ENCODE measurements at regions not wholly inside any gene's neighbourhood (a gene's known extent, or its start where the extent isn't known, plus 50 kb on each side); places are given as distances from the start of the nearest gene placed in this dataset.
"Not testable (repeated sequence)": the region's sequence is repeated elsewhere in the genome, so short reads cannot be mapped to it uniquely, and the experiment has no call there.

DNA sequence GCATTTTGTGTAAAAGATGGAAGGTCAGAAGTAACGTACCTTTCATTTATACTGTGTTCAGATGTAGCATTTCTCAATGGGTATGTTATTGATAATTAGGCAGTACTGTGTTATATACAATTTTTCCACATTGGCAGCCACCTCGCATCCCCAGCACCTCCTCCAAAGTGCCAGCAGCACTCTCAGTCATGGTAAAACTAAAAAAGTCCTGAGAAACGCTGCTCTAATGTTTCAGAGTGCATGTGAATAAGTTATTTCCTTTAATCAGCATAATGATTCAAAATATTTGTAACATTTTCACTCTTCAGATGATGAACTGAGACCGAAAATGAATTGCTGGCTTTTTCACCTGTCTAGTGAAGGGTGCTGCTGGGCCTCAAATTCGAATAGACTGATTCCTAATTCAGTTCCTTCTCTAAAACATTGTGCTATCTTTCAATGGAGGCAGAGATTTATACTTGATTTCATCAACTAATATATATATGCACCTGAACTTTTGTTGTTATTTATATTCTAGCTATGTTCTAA lies 79.9 kb upstream of the ANKRD55 start:
- no peak for DNase-seq

DNA sequence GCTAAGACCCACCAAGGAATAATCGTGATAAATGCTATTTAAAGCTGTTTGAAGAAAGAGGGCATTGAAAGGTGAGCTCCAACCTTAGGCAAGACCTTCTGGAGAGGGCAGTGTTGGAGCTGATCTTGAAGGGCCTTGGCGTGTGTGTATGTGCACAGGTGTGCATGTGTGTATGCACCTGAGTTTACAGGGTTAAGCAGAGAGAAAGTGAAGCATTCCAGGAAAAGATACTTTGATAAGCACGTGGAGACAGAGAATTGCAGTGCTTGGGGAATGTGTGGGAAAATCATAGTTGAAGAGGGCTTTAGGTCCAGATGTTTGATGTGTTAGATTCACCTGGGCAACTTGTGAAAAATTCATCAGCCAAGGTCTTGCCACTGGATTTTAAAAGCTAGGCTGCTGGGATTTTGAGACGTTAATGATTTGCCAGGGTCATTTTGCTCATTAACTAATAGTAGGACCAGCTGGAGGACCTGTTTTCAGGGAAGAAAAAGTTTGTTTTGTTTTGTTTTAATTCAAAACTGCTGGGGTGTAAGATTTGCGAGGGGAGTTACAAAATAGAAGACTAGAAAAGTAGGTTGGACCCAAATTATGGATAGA lies 78.3 kb upstream of the ANKRD55 start:
- no peak for DNase-seq

DNA sequence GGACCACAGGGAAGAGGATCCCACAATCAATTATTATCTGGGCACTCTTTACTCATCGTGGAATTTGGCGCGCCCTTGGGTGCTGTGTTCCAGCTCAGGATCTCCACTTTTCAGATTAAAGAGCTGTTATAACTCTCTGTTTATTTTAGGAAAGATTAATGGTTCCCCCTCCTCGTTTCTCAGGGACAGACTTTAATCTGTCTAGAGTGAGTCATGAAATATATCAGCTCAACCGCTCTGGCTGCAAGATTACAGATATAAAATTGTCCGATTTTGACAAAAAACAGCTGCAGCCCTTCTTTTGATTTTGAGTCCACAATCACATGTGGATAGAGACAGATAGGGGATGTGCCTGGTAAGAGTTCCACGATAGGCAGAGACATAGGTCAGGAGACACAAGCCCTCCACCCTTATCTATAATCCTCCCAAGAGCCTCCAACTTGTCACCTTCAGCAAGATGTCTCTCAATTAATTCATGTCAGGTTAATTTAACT lies 77.6 kb upstream of the ANKRD55 start:
- no peak for DNase-seq

GRCh38 chr5:56309262-56309826 lies 76.2 kb upstream of the ANKRD55 start:
- no peak for DNase-seq

DNA sequence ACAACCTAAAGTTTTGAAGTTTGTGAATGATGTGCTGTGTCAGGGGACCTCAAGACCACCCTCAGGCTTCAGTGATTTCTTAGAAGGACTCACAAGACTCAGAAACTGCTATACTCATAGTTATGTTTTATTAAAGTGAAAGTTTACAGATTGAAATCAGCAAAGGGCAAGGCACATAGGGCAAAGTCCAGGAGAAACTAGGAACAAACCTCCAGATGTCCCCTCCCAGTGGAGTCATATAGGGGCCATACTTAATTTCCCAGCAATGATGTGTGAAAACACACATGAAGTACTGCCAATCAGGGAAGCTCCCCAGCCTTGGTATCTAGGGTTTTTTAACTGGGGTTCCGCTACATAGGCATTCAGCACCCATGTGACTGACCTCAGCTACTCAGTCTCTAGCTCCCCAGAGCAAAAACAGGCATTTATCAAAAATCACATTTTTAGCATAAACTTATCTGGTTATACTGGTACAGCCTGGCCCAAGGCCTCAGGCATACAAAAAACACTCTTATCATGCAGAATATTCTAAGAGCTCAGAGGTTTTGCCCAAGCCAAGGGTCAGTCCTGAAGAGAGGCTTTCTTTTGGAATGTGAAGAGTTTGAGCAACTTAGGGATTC lies 74.7 kb upstream of the ANKRD55 start:
- DNase-seq, result no peak

GRCh38 chr5:56306433-56307150 lies 73.5 kb upstream of the ANKRD55 start:
- DNase-seq, result no peak

DNA sequence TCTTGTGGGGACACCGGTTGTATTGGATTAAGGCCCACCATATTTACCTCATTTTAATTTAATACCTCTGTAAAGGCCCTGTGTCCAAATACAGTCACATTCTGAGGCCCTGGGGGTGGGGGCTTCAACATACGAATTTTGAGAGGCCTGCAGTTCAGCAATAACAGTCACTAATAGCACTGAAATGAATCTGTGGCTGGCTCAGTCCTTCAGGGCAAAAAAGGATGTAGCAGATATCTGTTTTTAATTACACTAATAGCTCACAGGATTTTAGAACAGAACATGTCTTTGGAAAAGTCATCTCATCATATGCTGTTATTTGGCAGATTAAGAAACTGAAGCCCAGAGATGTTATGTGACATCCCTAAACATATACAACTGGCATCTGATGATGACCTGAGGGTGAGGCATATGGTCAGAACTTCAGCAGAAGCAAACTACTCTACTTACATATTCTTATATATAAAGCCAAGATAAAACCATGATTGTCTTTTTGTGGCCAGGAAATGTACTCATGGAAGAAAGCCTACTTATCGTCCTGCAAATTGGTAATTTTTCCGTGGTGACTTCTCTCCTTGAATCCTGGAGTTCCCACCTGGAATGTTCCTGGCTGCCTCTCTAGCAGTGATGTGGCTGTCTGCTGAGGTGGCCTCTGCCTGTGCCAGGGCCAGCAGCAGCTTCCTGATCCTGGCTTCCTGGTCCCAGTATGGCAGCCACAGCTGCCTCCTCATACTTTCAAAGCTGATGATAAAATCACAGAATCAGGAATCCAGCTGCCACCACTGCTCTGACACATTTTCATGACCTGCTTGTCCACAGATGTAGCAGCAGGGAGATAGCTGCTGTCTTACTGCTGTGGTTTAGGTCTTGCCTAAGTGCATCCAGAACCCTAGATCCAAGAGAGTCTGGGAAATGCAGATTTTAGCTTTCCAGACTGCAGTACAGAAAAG lies 72.1 kb upstream of the ANKRD55 start:
- no peak for DNase-seq

DNA sequence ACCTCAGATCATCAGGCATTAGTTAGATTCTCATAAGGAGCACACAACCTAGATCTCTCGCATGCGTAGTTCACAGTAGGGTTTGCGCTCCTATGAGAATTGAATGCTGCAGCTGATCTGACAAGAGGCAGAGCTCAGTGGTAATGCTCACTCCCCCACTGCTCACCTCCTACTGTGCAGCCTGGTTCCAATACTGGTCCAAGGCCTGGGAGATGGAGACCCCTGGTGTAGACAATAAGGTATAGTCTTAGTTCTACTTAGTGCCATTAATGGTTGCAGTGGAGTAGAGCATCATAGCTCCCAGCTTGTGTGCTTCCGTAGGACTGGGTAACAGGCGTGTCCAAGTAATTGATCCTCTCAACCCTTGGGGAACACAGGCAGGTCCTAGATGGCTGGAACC lies 70.4 kb upstream of the ANKRD55 start:
- no peak for DNase-seq

- no peak for DNase-seq
These were observed 68.9 kb upstream of the ANKRD55 start for GRCh38 chr5:56302027-56302426.

DNA sequence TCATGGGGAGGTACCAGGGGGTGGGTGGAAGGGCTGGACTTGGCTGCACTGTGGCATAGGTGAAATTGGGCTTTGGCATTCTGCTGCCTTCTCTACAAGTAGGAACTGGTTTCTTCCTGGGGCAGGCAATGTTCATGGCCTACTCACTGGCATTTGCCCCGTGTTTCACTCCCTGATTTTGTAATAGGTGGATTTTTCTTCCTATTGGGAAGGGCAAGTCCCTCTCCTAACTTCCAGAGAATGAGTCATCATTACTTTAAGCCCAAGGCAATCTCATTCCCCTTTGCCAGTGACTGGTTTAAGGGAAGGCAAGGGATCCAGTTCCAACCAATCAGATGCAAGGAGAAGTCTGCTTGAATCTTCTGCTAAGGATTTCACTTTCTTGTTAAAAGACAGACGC lies 67.9 kb upstream of the ANKRD55 start:
- DNase-seq, result no peak

GRCh38 chr5:56299212-56299611 lies 66.1 kb upstream of the ANKRD55 start:
- no peak for DNase-seq

GRCh38 chr5:56298336-56299090 lies 65.4 kb upstream of the ANKRD55 start:
- no peak for DNase-seq

GRCh38 chr5:56297851-56298250 lies 64.7 kb upstream of the ANKRD55 start:
- no peak for DNase-seq

- DNase-seq, result not testable (repeated sequence)
These were observed 62.2 kb upstream of the ANKRD55 start for GRCh38 chr5:56295311-56295710.

GRCh38 chr5:56294354-56294753 lies 61.2 kb upstream of the ANKRD55 start:
- no peak for DNase-seq

DNA sequence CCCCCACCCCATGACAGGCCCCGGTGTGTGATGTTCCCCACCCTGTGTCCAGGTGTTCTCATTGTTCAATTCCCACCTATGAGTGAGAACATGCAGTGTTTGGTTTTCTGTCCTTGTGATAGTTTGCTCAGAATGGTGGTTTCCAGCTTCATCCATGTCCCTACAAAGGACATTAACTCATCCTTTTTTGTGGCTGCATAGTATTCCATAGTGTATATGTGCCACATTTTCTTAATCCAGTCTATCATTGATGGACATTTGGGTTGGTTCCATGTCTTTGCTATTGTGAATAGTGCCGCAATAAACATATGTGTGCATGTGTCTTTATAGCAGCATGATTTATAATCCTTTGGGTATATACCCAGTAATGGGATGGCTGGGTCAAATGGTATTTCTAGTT lies 59.7 kb upstream of the ANKRD55 start:
- DNase-seq, result not testable (repeated sequence)

DNA sequence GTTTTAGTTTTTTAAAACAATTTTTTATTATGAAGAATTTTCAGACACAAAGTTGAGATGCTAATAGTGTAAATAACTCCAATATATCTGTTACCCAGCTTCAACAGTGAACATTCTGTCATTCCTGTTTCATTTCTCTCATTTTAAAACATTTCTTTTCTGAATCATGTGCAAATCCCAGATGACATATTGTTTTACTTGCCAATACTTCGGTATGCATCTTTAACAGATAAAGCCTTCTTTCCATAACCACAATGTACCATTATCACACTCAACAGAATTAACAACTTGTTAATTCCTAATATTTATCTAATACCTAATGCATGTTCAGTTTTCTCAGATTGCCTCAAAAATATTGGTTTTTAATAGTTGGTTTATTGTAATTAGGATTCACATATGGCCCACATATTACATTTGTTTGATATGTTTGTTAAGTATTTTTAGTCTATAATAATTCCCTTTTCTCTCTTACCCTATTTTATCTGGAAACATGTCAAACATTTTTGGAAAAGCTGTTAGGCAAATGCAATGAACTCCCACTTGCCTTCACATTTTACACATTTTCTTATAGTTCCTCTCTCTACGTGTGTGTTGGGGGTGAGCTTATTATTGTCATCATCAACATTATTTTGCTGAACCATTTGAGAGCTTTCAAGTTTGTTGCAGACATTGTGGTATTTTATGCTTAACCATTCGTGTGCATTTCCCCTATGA lies 58.7 kb upstream of the ANKRD55 start:
- DNase-seq, result no peak

GRCh38 chr5:56291079-56291643 lies 58.0 kb upstream of the ANKRD55 start:
- DNase-seq, result no peak

- no peak for DNase-seq
These were observed 57.4 kb upstream of the ANKRD55 start for GRCh38 chr5:56290378-56291078.

- no peak for DNase-seq
These were observed 56.5 kb upstream of the ANKRD55 start for GRCh38 chr5:56289602-56289987.

All from activated CD4-positive, CD25-positive, alpha-beta regulatory T cell treated with anti-CD3 and anti-CD28 coated beads, Interleukin-2, amount 50 U/mL, for 72 hours (primary cell).